C4-2B (cell line): ENCODE measurements at regions not wholly inside any gene's neighbourhood (a gene's known extent, or its start where the extent isn't known, plus 50 kb on each side); places are given as distances from the start of the nearest gene placed in this dataset.

ENCODE experiments used
- ZFX ChIP-seq: fragments of 450-650 bp; IDR thresholded peaks from 2 replicates; pipeline ENCODE4 v1.6.1; 2017
- TF ChIP-seq, protein P1 (sequence below): fragments of 450-650 bp; conservative IDR thresholded peaks from 2 replicates; pipeline ENCODE4 v1.5.1; 2017; ENCODE audit warnings: mild to moderate bottlenecking

DNA sequence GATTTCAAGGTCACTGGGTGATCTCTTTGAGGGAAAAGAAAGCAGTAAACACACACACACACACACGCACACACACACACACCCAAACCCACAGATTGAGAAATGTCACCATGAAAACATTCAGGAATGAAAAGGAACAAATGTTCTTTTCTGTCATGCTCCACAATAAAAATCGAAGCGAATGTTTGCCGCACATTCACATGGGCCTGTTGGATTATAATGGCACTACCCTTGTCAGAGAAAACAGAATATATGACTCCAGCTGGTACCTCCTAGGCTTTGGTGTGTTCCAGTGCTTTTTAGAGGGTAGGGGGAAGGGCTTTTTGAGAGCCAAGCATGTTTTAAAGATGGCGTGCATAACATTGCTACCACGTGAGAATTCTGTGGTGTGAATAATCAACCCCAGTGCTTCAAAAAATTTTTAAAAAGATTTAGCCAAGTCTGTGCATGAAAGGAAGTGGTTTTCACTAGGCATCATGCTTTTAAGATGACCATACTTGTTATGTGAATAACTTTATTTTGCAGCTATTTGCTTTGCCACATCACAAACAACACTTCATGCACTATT lies 120.8 kb upstream of the ZNF608 start:
- TF ChIP-seq, protein P1, sequence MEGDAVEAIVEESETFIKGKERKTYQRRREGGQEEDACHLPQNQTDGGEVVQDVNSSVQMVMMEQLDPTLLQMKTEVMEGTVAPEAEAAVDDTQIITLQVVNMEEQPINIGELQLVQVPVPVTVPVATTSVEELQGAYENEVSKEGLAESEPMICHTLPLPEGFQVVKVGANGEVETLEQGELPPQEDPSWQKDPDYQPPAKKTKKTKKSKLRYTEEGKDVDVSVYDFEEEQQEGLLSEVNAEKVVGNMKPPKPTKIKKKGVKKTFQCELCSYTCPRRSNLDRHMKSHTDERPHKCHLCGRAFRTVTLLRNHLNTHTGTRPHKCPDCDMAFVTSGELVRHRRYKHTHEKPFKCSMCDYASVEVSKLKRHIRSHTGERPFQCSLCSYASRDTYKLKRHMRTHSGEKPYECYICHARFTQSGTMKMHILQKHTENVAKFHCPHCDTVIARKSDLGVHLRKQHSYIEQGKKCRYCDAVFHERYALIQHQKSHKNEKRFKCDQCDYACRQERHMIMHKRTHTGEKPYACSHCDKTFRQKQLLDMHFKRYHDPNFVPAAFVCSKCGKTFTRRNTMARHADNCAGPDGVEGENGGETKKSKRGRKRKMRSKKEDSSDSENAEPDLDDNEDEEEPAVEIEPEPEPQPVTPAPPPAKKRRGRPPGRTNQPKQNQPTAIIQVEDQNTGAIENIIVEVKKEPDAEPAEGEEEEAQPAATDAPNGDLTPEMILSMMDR = no peak
- TF ChIP-seq ZFX = no peak
